ENCODE measurements at regions not wholly inside any gene's neighbourhood (a gene's known extent, or its start where the extent isn't known, plus 50 kb on each side); places are given as distances from the start of the nearest gene placed in this dataset.

DNA sequence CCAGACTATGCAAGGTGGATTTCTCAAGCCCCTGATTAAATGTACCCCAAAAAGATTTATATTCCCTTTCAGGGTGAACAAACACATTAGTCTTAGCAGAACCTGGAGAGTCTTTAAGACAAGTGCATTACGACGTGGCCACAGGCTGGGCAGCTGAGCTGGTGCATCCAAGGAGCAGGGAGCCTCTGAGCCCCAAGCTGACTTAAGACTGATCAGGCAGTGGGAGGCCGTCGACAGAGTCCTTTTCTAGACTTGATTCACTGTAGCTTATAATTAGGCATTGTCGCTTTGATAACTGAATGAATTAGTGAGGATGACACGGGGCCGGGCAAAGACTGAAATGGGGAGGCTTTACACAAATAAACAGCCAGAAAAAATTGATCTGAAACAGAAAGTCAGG lies 353.2 kb downstream of the GPAM start:
- TF ChIP-seq, protein P1, sequence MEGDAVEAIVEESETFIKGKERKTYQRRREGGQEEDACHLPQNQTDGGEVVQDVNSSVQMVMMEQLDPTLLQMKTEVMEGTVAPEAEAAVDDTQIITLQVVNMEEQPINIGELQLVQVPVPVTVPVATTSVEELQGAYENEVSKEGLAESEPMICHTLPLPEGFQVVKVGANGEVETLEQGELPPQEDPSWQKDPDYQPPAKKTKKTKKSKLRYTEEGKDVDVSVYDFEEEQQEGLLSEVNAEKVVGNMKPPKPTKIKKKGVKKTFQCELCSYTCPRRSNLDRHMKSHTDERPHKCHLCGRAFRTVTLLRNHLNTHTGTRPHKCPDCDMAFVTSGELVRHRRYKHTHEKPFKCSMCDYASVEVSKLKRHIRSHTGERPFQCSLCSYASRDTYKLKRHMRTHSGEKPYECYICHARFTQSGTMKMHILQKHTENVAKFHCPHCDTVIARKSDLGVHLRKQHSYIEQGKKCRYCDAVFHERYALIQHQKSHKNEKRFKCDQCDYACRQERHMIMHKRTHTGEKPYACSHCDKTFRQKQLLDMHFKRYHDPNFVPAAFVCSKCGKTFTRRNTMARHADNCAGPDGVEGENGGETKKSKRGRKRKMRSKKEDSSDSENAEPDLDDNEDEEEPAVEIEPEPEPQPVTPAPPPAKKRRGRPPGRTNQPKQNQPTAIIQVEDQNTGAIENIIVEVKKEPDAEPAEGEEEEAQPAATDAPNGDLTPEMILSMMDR (IDR thresholded peaks at IDR 0.05 in 8 of 11, conservative IDR thresholded peaks at IDR 0.05 in 3 of 11): no peak
- TF ChIP-seq POLR2A (IDR thresholded peaks at IDR 0.05): no peak

All from spleen (tissue), 7 donors.